ENCODE measurements at regions not wholly inside any gene's neighbourhood (a gene's known extent, or its start where the extent isn't known, plus 50 kb on each side); places are given as distances from the start of the nearest gene placed in this dataset.

DNA sequence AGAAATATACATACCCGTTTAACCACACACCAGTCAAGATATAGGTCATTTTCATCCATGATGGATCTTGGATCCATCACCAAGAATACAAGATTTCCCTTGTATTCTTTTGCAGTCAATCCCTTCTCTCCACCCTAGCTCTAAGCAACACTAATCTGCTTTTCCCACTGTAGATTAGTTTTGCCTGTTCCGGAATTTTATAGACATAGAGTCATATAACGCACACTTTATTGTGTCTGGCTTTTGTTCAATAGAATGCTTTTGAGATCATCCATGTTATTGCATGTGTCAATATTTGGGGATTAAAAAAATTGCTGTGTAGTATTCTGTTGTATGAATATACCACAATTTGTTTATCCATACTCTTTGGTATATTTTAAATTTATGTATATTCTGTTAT, 235.6 kb upstream of the BCOR start:
- Histone ChIP-seq H3K4me2 (ENCODE audit: low read length) (no peak overlapping the region), H3F3A (ENCODE audit: insufficient read depth, low read length, poor library complexity, severe bottlenecking) (no peaks in the 10 kb centered on the region), H3K27ac (ENCODE audit: low read length) (no peak overlapping the region), H3K36me3 (ENCODE audit: insufficient read depth, low read length) (no peaks in the 10 kb centered on the region), H2AFZ (ENCODE audit: low read depth, low read length) (no peak overlapping the region), H3K4me3 (ENCODE audit: low read length) (no peak overlapping the region), H3K9ac (ENCODE audit: low read length) (no peak overlapping the region), H4K20me1 (ENCODE audit: insufficient read depth) (no peaks in the 10 kb centered on the region), H3K79me2 (replicated peaks; ENCODE audit: insufficient read depth, low read length) (no peaks in the 10 kb centered on the region), H3K9me2 (ENCODE audit: insufficient read depth, low read length) (no peaks in the 10 kb centered on the region), H3K9me3 (ENCODE audit: low read length) (no peaks in the 10 kb centered on the region), H3K27me3 (ENCODE audit: insufficient read depth, low read depth, low read length) (no peaks in the 10 kb centered on the region)
- no peak for TF ChIP-seq EP300 (conservative IDR thresholded peaks at IDR 0.05; ENCODE audit: poor library complexity, severe bottlenecking)
- no peak for TF ChIP-seq RAD21 (conservative IDR thresholded peaks at IDR 0.05)
- TF ChIP-seq POLR2AphosphoS5 (IDR thresholded peaks at IDR 0.05) = no peak
- no peak for TF ChIP-seq MXI1 (conservative IDR thresholded peaks at IDR 0.05; ENCODE audit: poor library complexity, severe bottlenecking)
- TF ChIP-seq SMC3 (conservative IDR thresholded peaks at IDR 0.05; ENCODE audit: poor library complexity) = no peak
- TF ChIP-seq CTCF (IDR thresholded peaks at IDR 0.05; ENCODE audit: poor library complexity, severe bottlenecking) = no peak
- no peak for TF ChIP-seq TAF1 (IDR thresholded peaks at IDR 0.05; ENCODE audit: low read depth)
- TF ChIP-seq REST (IDR thresholded peaks at IDR 0.05; ENCODE audit: borderline replicate concordance) = no peak
- TF ChIP-seq EZH2 (IDR thresholded peaks at IDR 0.05; ENCODE audit: borderline replicate concordance, insufficient read depth, low read length, poor library complexity, severe bottlenecking) = no peak

GRCh38 chrX:40331762-40332161, 234.0 kb upstream of the BCOR start:
- Histone ChIP-seq H4K20me1 (ENCODE audit: insufficient read depth) (no peaks in the 10 kb centered on the region), H3K27ac (ENCODE audit: low read length) (no peak overlapping the region), H3K27me3 (ENCODE audit: insufficient read depth, low read depth, low read length) (no peaks in the 10 kb centered on the region)

More at GRCh38 chrX:40331762-40332161, 234.0 kb upstream of the BCOR start:
- Histone ChIP-seq H3F3A (ENCODE audit: insufficient read depth, low read length, poor library complexity, severe bottlenecking) (no peaks in the 10 kb centered on the region), H3K9ac (ENCODE audit: low read length) (no peak overlapping the region), H3K9me3 (ENCODE audit: low read length) (no peaks in the 10 kb centered on the region), H3K4me3 (ENCODE audit: low read length) (no peak overlapping the region), H3K4me2 (ENCODE audit: low read length) (no peak overlapping the region), H3K36me3 (ENCODE audit: insufficient read depth, low read length) (no peaks in the 10 kb centered on the region), H3K9me2 (ENCODE audit: insufficient read depth, low read length) (no peaks in the 10 kb centered on the region), H2AFZ (ENCODE audit: low read depth, low read length) (no peak overlapping the region), H3K79me2 (replicated peaks; ENCODE audit: insufficient read depth, low read length) (no peaks in the 10 kb centered on the region)
- TF ChIP-seq REST (IDR thresholded peaks at IDR 0.05; ENCODE audit: borderline replicate concordance) (no peak), POLR2AphosphoS5 (IDR thresholded peaks at IDR 0.05) (no peak), RAD21 (conservative IDR thresholded peaks at IDR 0.05) (no peak), EZH2 (IDR thresholded peaks at IDR 0.05; ENCODE audit: borderline replicate concordance, insufficient read depth, low read length, poor library complexity, severe bottlenecking) (no peak), TAF1 (IDR thresholded peaks at IDR 0.05; ENCODE audit: low read depth) (no peak), MXI1 (conservative IDR thresholded peaks at IDR 0.05; ENCODE audit: poor library complexity, severe bottlenecking) (no peak), EP300 (conservative IDR thresholded peaks at IDR 0.05; ENCODE audit: poor library complexity, severe bottlenecking) (no peak), CTCF (IDR thresholded peaks at IDR 0.05; ENCODE audit: poor library complexity, severe bottlenecking) (no peak), SMC3 (conservative IDR thresholded peaks at IDR 0.05; ENCODE audit: poor library complexity) (no peak)

Data from neural cell (in vitro differentiated cells).